Keratinocyte (primary cell): ENCODE measurements at regions not wholly inside any gene's neighbourhood (a gene's known extent, or its start where the extent isn't known, plus 50 kb on each side); places are given as distances from the start of the nearest gene placed in this dataset.

Experiments
- DNase-seq: peaks from one replicate; pipeline ENCODE4 v3.0.0-alpha.2; 2011; ENCODE audit warnings: low read depth, missing footprints, low spot score
- FAIRE-seq: peaks from 2 replicates; lab custom pipeline; 2011; peaks lifted over from hg19 to GRCh38; lab: Jason Lieb, UNC
- H2AFZ ChIP-seq: 2 replicates; pipeline ENCODE4 v1.6.0; 2012; ENCODE audit warnings: low read length, control low read depth, inconsistent platforms; ENCODE audit not compliant: control insufficient read depth
- H3K27ac ChIP-seq: 2 replicates; pipeline ENCODE4 v1.5.1; 2011; ENCODE audit warnings: low read length; ENCODE audit not compliant: control insufficient read depth, insufficient read depth
- H3K27me3 ChIP-seq: 3 replicates; pipeline ENCODE4 v1.6.0; 2011; ENCODE audit warnings: low read length; ENCODE audit not compliant: control insufficient read depth, insufficient read depth; ENCODE audit errors: extremely low read depth
- H3K36me3 ChIP-seq, 2 experiments: 2 replicates in 1 of 2; 3 replicates in 1 of 2; pipeline ENCODE4 v1.5.1; 2011; ENCODE audit warnings: low read length in 2 of 2, mild to moderate bottlenecking in 1 of 2; ENCODE audit not compliant: control insufficient read depth in 2 of 2, insufficient read depth in 2 of 2; ENCODE audit errors: extremely low read depth in 1 of 2
- H3K4me1 ChIP-seq: 3 replicates; pipeline ENCODE4 v1.5.1; 2011; ENCODE audit warnings: low read length; ENCODE audit not compliant: control insufficient read depth, insufficient read depth; ENCODE audit errors: extremely low read depth
- H3K4me2 ChIP-seq: 3 replicates; pipeline ENCODE4 v1.6.0; 2011; ENCODE audit warnings: low read depth, low read length; ENCODE audit not compliant: control insufficient read depth, insufficient read depth; ENCODE audit errors: extremely low read depth
- H3K4me3 ChIP-seq, 3 experiments: fragments of 200-600 bp in 1 of 3; sonication (generic) in 1 of 3; 2 replicates in 2 of 3; 3 replicates in 1 of 3; pipeline ENCODE4 v1.5.1; 2011 to 2016; ENCODE audit warnings: low read length in 3 of 3, mild to moderate bottlenecking in 3 of 3, control low read depth in 2 of 3, inconsistent platforms in 1 of 3, low read depth in 1 of 3, mixed read lengths in 1 of 3, mixed run types in 1 of 3, moderate library complexity in 1 of 3; ENCODE audit not compliant: control insufficient read depth in 2 of 3, insufficient read depth in 2 of 3; ENCODE audit errors: extremely low read depth in 1 of 3
- H3K79me2 ChIP-seq: 2 replicates; pipeline ENCODE4 v1.6.0; 2012; ENCODE audit warnings: low read length; ENCODE audit not compliant: control insufficient read depth, insufficient read depth
- H3K9ac ChIP-seq: 3 replicates; pipeline ENCODE4 v1.6.0; 2011; ENCODE audit warnings: low read length; ENCODE audit not compliant: control insufficient read depth, insufficient read depth; ENCODE audit errors: extremely low read depth
- H3K9me1 ChIP-seq: 3 replicates; pipeline ENCODE4 v1.6.0; 2011; ENCODE audit warnings: low read length; ENCODE audit not compliant: control insufficient read depth, insufficient read depth; ENCODE audit errors: extremely low read depth
- H3K9me3 ChIP-seq: 2 replicates; pipeline ENCODE4 v1.5.1; 2012; ENCODE audit warnings: low read depth, low read length; ENCODE audit not compliant: control insufficient read depth
- H4K20me1 ChIP-seq: 3 replicates; pipeline ENCODE4 v1.6.0; 2011; ENCODE audit warnings: low read length; ENCODE audit not compliant: control insufficient read depth, insufficient read depth; ENCODE audit errors: extremely low read depth
- CTCF ChIP-seq, 3 experiments: IDR thresholded peaks in 1 of 3; conservative IDR thresholded peaks in 1 of 3; optimal IDR thresholded peaks in 1 of 3; 2 replicates in 2 of 3; 3 replicates in 1 of 3; pipeline versions ENCODE3 to v1.5.1; 2011; ENCODE audit warnings: low read length in 3 of 3, mild to moderate bottlenecking in 3 of 3, moderate library complexity in 2 of 3, control low read depth in 1 of 3, inconsistent platforms in 1 of 3; ENCODE audit not compliant: insufficient read depth in 2 of 3; ENCODE audit errors: extremely low read depth in 1 of 3
- EZH2 ChIP-seq: IDR thresholded peaks from one replicate; pipeline ENCODE4 v1.6.1; 2012; ENCODE audit warnings: inconsistent platforms, mild to moderate bottlenecking, low read length, moderate library complexity
- dilution Hi-C: fragments of 300-500 bp; cut with MboI; formaldehyde crosslinking; loops from one replicate; pipeline ENCODE4 v1.7.0; 2020; ENCODE audit warnings: low sequenced_read_pairs; ENCODE audit not compliant: extremely low pct_ligation_motif_present

GRCh38 chr18:51711298-51711889 is 513.9 kb upstream of the MEX3C start:
- Histone ChIP-seq H3K9ac (no peak overlapping the region), H3K27ac (no peak overlapping the region), H3K9me3 (no peaks in the 10 kb centered on the region), H3K4me3 (no peak overlapping the region), H3K9me1 (no peaks in the 10 kb centered on the region), H3K79me2 (no peaks in the 10 kb centered on the region), H3K4me2 (no peak overlapping the region), H4K20me1 (no peaks in the 10 kb centered on the region), H3K4me1 (no peaks in the 10 kb centered on the region), H3K36me3 (no peaks in the 10 kb centered on the region), H3K27me3 (no peaks in the 10 kb centered on the region), H2AFZ (no peak overlapping the region)
- TF ChIP-seq CTCF (optimal IDR thresholded peaks at IDR 0.05 in 1 of 3, IDR thresholded peaks at IDR 0.05 in 1 of 3, conservative IDR thresholded peaks at IDR 0.05 in 1 of 3; ENCODE audit: extremely low read depth in 1 of 3, insufficient read depth in 2 of 3, low read length in 3 of 3) (no peak), EZH2 (no peak)
- FAIRE-seq, result no peak
- no peak for DNase-seq
- dilution Hi-C loops, result no loop called here

GRCh38 chr18:51712821-51713220 is 515.3 kb upstream of the MEX3C start:
- Histone ChIP-seq H3K27ac (no peak overlapping the region), H3K36me3 (no peaks in the 10 kb centered on the region), H3K27me3 (no peaks in the 10 kb centered on the region), H3K9ac (no peak overlapping the region), H3K4me2 (no peak overlapping the region), H2AFZ (no peak overlapping the region), H3K79me2 (no peaks in the 10 kb centered on the region), H3K9me1 (no peaks in the 10 kb centered on the region), H3K4me1 (no peaks in the 10 kb centered on the region), H3K9me3 (no peaks in the 10 kb centered on the region), H4K20me1 (no peaks in the 10 kb centered on the region), H3K4me3 (no peak overlapping the region)
- no peak for FAIRE-seq
- dilution Hi-C loops, result no loop called here
- DNase-seq, result no peak
- no peak for TF ChIP-seq EZH2
- no peak for TF ChIP-seq CTCF (optimal IDR thresholded peaks at IDR 0.05 in 1 of 3, IDR thresholded peaks at IDR 0.05 in 1 of 3, conservative IDR thresholded peaks at IDR 0.05 in 1 of 3; ENCODE audit: extremely low read depth in 1 of 3, insufficient read depth in 2 of 3, low read length in 3 of 3)
